Midbrain (tissue), 1 donor: ENCODE measurements at regions not wholly inside any gene's neighbourhood (a gene's known extent, or its start where the extent isn't known, plus 50 kb on each side); places are given as distances from the start of the nearest gene placed in this dataset.
"Not testable (repeated sequence)": the region's sequence is repeated elsewhere in the genome, so short reads cannot be mapped to it uniquely, and the experiment has no call there.

Experiments
- DNase-seq: peaks from one replicate; lab custom pipeline; 2025; lab: John Stamatoyannopoulos, UW

- DNase-seq: no peak
Observed at GRCh38 chr1:68675336-68675735, 178.5 kb upstream of the DEPDC1 start.

GRCh38 chr1:68677684-68678351 is 180.9 kb upstream of the DEPDC1 start:
- DNase-seq: no peak

DNA sequence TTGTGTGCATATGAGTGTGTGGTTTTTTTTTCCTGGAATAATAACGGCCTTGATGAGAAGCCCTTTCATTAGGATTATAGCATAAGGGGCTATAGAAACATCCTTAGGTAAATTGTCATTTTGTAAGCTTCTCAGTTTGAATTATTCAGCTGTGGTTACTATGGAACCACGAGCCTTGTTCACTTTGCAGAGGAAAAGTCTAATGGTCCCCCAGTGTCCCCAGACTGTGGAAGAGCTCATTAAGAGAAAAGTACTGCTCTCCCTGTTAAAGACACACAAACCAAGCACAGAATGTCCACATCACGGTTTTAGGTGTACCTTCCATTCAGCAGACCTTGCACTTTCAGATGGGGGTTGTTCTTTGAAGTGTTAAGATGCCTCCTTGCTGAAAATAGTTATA is 199.3 kb upstream of the DEPDC1 start:
- no peak for DNase-seq

DNA sequence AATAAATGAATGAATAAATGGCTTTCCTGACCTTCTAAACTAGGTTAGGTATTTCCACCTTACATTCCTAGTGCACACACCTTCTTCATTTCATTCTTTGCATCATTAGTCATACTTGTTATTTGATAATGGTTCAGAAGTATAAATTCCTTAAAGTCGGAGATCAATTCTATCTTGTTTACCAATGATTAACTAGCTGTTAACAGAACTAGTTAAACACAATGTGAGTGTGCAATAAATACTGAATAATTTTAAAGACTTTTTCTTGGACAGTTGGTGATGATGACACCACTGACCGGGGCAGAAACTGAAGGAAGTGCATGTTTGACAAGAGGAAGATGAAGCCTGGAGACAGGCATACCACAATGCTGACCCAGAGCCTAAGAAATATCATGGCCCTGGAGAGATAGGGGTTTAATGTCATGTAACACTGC is 207.1 kb upstream of the DEPDC1 start:
- no peak for DNase-seq

DNA sequence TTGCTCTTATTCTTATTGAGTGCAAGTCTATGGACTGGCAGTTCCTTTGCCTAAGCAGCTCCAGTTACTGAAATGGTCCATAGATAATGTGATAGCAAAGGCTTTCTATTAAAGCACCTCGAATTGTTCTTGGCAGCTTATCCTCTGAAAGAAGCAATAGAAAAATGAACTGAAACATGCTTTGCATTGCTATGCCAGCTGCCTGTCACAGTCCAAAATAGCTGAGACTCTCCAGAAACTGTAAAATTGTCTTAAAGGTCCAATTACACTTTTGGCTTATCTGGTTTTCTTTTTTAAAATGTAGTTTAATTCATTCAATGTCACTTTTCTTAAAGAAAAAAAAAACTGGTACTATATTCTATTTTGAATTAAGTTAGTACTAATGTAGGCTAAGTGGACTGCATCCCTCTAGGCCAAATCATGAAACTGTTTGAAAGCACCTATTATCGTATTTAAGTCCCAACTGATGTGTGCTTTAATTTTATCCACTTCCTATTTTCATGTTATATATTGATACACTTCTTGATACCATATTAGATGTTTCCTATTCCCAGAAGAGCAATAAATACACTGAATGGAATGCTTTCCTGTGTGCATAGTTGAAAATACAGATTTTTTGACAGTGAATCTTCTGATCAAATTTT is 208.0 kb upstream of the DEPDC1 start:
- no peak for DNase-seq

DNA sequence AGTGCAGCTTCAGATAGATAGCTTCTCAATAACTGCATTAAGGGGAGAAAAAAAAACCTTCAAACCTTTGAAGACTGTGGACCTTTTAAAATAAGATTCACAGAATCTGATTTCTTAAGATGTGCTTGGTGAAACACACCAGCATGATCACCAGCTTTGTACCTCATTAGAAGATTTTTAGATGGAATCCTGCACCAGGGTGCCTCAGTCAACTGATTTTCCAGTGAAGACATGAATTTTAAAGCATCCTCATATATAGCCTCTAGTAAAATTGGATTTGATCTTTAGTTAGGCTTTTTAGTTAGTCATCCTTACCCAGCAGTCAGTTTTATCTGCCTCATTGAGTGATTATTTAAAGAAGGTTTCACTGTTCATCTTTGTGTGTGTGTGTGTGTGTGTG is 208.6 kb upstream of the DEPDC1 start:
- no peak for DNase-seq

DNA sequence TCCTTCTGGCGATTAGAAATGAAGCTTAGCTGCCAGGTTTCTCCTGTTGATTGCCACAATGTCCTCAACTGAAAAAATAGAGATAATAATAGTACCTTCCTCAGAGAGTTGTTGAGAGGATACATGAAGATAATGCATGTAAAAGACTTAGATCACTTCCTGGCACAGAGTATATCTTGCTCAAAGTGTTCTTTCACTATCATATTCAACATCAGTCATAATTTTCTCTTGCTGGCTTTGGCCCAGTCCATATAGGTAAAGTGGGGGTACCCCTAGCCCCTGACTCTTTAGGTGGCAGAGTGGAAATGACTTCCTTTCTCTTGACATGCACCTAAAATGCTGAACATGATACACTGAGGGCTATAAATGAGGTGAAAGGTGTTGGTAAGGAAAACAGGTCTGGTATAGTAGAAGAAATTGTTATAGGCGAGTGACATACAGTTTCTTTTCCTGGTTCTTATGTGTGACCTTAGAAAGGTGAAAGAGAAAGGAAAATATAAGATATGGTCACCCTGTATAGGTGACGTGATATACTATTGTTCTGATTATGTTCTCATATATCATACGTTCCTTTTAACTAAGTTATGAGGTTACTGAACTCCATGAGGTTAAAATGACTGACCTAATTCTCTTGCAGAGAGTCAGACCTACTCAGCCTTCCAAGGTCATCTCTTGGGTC is 209.9 kb upstream of the DEPDC1 start:
- DNase-seq: no peak

GRCh38 chr1:68717330-68717729 is 220.4 kb upstream of the DEPDC1 start:
- no peak for DNase-seq

DNA sequence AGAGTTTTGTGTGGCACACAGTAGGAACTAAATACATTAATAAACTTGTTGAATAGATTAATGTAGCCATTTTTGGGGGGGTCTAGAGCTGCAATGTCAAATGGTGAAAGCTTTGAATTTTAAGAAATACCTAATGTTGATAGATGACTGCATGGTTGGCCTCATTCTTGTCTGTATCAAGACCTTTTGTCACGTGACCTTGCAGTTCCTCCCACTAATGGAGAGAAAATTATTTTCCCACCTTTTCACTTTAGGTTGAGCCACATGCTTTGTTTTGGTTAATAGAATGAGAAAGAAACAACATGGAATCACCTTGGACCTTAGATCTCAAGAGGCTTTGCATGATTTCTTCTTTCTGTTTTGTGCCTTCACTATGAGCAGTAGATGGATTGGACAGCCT is 223.6 kb upstream of the DEPDC1 start:
- no peak for DNase-seq

GRCh38 chr1:68723791-68724190 is 226.9 kb upstream of the DEPDC1 start:
- DNase-seq: no peak

GRCh38 chr1:68725001-68725752 is 228.3 kb upstream of the DEPDC1 start:
- DNase-seq: no peak

DNA sequence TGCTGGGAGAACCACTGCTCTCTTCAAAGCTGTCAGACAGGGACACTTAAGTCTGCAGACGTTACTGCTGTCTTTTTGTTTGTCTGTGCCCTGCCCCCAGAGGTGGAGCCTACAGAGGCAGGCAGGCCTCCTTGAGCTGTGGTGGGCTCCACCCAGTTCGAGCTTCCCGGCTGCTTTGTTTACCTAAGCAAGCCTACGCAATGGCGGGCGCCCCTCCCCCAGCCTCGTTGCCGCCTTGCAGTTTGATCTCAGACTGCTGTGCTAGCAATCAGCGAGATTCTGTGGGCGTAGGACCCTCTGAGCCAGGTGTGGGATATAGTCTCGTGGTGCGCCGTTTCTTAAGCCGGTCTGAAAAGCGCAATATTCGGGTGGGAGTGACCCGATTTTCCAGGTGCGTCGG is 242.6 kb upstream of the DEPDC1 start:
- not testable (repeated sequence) for DNase-seq

DNA sequence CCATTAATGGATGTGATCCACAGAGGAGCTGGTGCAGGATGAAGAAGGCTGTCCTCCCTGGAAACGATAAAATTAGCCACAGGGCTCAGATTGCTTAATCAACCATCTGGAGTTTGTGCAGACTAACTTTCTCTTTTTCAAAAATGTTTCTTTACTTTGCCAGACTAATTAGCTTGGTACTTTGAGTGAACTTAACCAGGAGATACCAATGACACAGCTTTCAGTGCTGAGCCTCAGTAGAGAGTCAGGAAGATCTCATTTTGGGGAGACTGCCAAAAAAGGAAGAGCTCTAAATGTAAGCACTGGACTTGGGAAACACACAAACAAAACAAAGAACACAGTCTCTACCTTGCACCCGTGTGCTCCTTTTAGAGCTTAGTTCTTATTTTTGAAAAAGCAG is 248.1 kb upstream of the DEPDC1 start:
- no peak for DNase-seq

- DNase-seq: no peak
Observed at GRCh38 chr1:68745451-68745850, 248.6 kb upstream of the DEPDC1 start.

GRCh38 chr1:68746378-68746777 is 249.5 kb upstream of the DEPDC1 start:
- DNase-seq: no peak

DNA sequence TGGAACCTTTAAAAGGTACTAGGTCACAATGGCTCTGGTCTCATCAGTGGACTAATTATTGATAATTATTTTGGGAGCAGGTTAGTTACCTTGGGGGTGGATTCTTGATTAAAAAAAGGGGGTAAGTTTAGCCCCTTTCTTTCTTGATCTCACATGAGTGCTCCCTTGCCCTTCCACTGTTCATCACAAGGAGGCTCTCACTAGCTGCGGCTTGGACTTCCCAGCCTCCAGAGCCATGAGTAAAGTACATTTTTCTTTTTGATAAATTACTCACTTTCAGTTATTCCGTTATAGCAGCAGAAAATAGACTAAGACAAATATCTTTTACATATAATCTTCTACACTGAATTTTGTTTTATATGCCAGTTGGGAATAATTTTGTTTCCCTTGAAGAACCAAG is 254.8 kb upstream of the DEPDC1 start:
- no peak for DNase-seq

- DNase-seq: no peak
Observed at GRCh38 chr1:68758666-68759209, 261.9 kb upstream of the DEPDC1 start.

DNA sequence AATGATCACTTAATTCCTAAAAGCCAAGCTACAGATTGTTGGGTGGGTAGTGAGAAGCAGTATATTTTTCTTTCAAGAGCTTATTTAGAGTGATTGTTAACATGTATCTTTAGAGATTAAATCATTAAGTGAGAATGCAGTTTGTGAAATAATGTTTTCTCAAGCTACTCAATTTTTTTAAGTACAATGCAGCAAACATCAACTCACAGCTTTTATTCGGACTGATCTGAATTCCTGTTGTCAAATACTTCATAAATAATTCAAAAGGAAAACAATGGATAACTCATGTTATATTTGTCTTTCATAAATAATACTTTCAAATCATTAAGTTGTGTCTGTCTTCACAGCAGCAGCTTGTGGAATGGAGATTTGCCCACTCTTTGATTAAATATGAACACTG is 271.1 kb upstream of the DEPDC1 start:
- no peak for DNase-seq

GRCh38 chr1:68770817-68771216 is 273.9 kb upstream of the DEPDC1 start:
- no peak for DNase-seq

DNA sequence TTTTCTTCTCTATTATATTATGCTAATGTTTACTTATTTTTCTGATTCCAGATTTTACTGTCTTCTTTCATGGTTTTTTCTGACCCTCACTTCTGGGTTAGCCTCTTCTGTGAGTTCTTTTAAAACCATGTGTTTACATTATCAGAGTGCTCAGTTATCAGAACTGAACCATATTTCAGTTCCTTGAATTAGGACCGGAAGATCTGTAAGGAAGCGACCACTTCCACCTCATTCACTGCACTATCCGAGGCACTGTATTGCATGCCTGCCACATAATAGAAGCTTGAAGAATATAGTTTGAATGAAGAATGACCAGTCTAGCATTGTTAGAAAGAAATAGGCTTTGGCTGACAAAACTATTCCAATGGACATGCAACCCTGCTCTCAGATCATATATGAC is 281.0 kb upstream of the DEPDC1 start:
- DNase-seq: no peak

- not testable (repeated sequence) for DNase-seq
Observed at GRCh38 chr1:68779841-68780240, 283.0 kb upstream of the DEPDC1 start.

DNA sequence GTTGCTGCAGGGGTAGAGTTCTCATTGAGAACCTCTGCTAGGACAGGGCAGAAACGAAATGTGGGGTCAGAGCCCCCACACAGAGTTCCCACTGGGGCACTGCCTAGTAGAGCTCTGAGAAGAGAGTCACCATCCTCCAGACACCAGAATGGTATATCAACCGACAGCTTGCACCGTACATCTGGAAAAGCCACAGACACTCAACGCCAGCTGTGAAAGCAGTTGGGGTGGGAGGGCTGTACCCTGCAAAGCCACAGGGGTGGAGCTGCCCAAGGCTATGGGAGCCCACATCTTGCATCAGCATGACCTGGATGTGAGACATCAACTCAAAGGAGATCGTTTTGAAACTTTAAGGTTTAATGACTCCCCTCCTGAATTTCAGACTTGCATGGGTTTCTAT is 284.0 kb upstream of the DEPDC1 start:
- no peak for DNase-seq
